Activated CD4-positive, CD25-positive, alpha-beta regulatory T cell treated with anti-CD3 and anti-CD28 coated beads, Interleukin-2, amount 50 U/mL, for 24 hours (primary cell): ENCODE measurements at regions not wholly inside any gene's neighbourhood (a gene's known extent, or its start where the extent isn't known, plus 50 kb on each side); places are given as distances from the start of the nearest gene placed in this dataset.

Source experiments
- ATAC-seq, 2 donors: fragments of 150-1000 bp; cut with Tn5 transposase; one replicate each; pipeline ENCODE4 v1.10.0; 2021; ENCODE audit warnings: mild to moderate bottlenecking in 1 of 2, moderate library complexity in 1 of 2

GRCh38 chr9:118215549-118215948 is 511.3 kb downstream of the TLR4 start:
- ATAC-seq = no peak

GRCh38 chr9:118222375-118222774 is 518.2 kb downstream of the TLR4 start:
- no peak for ATAC-seq

- ATAC-seq = no peak
Observed at GRCh38 chr9:118223111-118223510, 518.9 kb downstream of the TLR4 start.

- no peak for ATAC-seq
Observed at GRCh38 chr9:118230329-118230728, 526.1 kb downstream of the TLR4 start.

GRCh38 chr9:118236625-118237024 is 532.4 kb downstream of the TLR4 start:
- no peak for ATAC-seq

- no peak for ATAC-seq
Observed at GRCh38 chr9:118238139-118238538, 533.9 kb downstream of the TLR4 start.

GRCh38 chr9:118252027-118252426 is 547.8 kb downstream of the TLR4 start:
- no peak for ATAC-seq

- ATAC-seq = no peak
Observed at GRCh38 chr9:118262191-118262590, 558.0 kb downstream of the TLR4 start.

GRCh38 chr9:118263949-118264348 is 559.7 kb downstream of the TLR4 start:
- no peak for ATAC-seq

GRCh38 chr9:118268046-118268445 is 563.8 kb downstream of the TLR4 start:
- no peak for ATAC-seq

- no peak for ATAC-seq
Observed at GRCh38 chr9:118269623-118270022, 565.4 kb downstream of the TLR4 start.

GRCh38 chr9:118271331-118271730 is 567.1 kb downstream of the TLR4 start:
- no peak for ATAC-seq

GRCh38 chr9:118271936-118272335 is 567.7 kb downstream of the TLR4 start:
- no peak for ATAC-seq

GRCh38 chr9:118273048-118273447 is 568.8 kb downstream of the TLR4 start:
- ATAC-seq = no peak

- no peak for ATAC-seq
Observed at GRCh38 chr9:118276784-118277183, 572.6 kb downstream of the TLR4 start.

GRCh38 chr9:118281772-118282171 is 577.6 kb downstream of the TLR4 start:
- no peak for ATAC-seq

GRCh38 chr9:118283488-118283887 is 579.3 kb downstream of the TLR4 start:
- ATAC-seq = no peak

- ATAC-seq = no peak
Observed at GRCh38 chr9:118290116-118290515, 585.9 kb downstream of the TLR4 start.

- ATAC-seq = no peak
Observed at GRCh38 chr9:118295413-118295812, 591.2 kb downstream of the TLR4 start.

GRCh38 chr9:118302721-118303120 is 598.5 kb downstream of the TLR4 start:
- no peak for ATAC-seq

GRCh38 chr9:118303216-118303615 is 599.0 kb downstream of the TLR4 start:
- no peak for ATAC-seq

- no peak for ATAC-seq
Observed at GRCh38 chr9:118305331-118305730, 601.1 kb downstream of the TLR4 start.

GRCh38 chr9:118306801-118307200 is 602.6 kb downstream of the TLR4 start:
- no peak for ATAC-seq

- ATAC-seq = no peak
Observed at GRCh38 chr9:118313965-118314364, 609.8 kb downstream of the TLR4 start.

GRCh38 chr9:118316831-118317343 is 612.7 kb downstream of the TLR4 start:
- no peak for ATAC-seq
